Neural cell (in vitro differentiated cells): ENCODE measurements at regions not wholly inside any gene's neighbourhood (a gene's known extent, or its start where the extent isn't known, plus 50 kb on each side); places are given as distances from the start of the nearest gene placed in this dataset.

Experiments
- H2AFZ ChIP-seq: fragments of 200-600, 300-800 bp; sonication (generic), shearing (Covaris generic); 2 replicates; pipeline ENCODE4 v1.6.0; 2014; ENCODE audit warnings: low read depth, mild to moderate bottlenecking, antibody characterized with exemption, low read length, moderate library complexity
- H3F3A ChIP-seq: fragments of 200-600 bp; shearing (Covaris generic); 2 replicates; pipeline ENCODE4 v1.6.1; 2016; ENCODE audit warnings: mild to moderate bottlenecking, moderate library complexity, mixed read lengths, antibody characterized with exemption, low read length; ENCODE audit not compliant: insufficient read depth, poor library complexity, severe bottlenecking
- H3K27ac ChIP-seq: fragments of 200-600, 300-800 bp; sonication (generic), shearing (Covaris generic); 2 replicates; pipeline ENCODE4 v1.5.1; 2014; ENCODE audit warnings: mild to moderate bottlenecking, low read length, moderate library complexity
- H3K27me3 ChIP-seq: fragments of 300-800, 200-600 bp; sonication (generic), shearing (Covaris generic); 2 replicates; pipeline ENCODE4 v1.6.0; 2014; ENCODE audit warnings: mild to moderate bottlenecking, low read depth, low read length, moderate library complexity; ENCODE audit not compliant: insufficient read depth
- H3K36me3 ChIP-seq: fragments of 300-800, 200-600 bp; sonication (generic), shearing (Covaris generic); 2 replicates; pipeline ENCODE4 v1.5.1; 2014; ENCODE audit warnings: mild to moderate bottlenecking, antibody characterized with exemption, low read length, moderate library complexity; ENCODE audit not compliant: insufficient read depth
- H3K4me2 ChIP-seq: fragments of 300-800, 200-600 bp; sonication (generic), shearing (Covaris generic); 2 replicates; pipeline ENCODE4 v1.6.0; 2014; ENCODE audit warnings: mild to moderate bottlenecking, low read length
- H3K4me3 ChIP-seq: fragments of 300-800, 200-600 bp; sonication (generic), shearing (Covaris generic); 2 replicates; pipeline ENCODE4 v1.5.1; 2014; ENCODE audit warnings: mild to moderate bottlenecking, low read length, moderate library complexity
- H3K79me2 ChIP-seq: fragments of 200-600 bp; shearing (Covaris generic); replicated peaks from 2 replicates; pipeline ENCODE4 v1.6.0; 2014; ENCODE audit warnings: mild to moderate bottlenecking, low read length, moderate library complexity; ENCODE audit not compliant: insufficient read depth
- H3K9ac ChIP-seq: fragments of 300-800, 200-600 bp; sonication (generic), shearing (Covaris generic); 2 replicates; pipeline ENCODE4 v1.6.1; 2016; ENCODE audit warnings: mild to moderate bottlenecking, low read length, mixed read lengths
- H3K9me2 ChIP-seq: fragments of 200-600 bp; shearing (Covaris generic); 2 replicates; pipeline ENCODE4 v1.6.1; 2016; ENCODE audit warnings: mild to moderate bottlenecking, low read length, mixed read lengths; ENCODE audit not compliant: insufficient read depth
- H3K9me3 ChIP-seq: fragments of 200-600, 300-800 bp; sonication (generic), shearing (Covaris generic); 2 replicates; pipeline ENCODE4 v1.6.1; 2016; ENCODE audit warnings: mild to moderate bottlenecking, mixed run types, low read length, moderate library complexity, mixed read lengths
- H4K20me1 ChIP-seq: fragments of 200-600 bp; shearing (Covaris generic); 2 replicates; pipeline ENCODE4 v1.6.1; 2016; ENCODE audit warnings: mild to moderate bottlenecking, mixed run types; ENCODE audit not compliant: insufficient read depth
- CTCF ChIP-seq: fragments of 450-650 bp; IDR thresholded peaks from 2 replicates; pipeline ENCODE4 v1.5.1; 2014; ENCODE audit warnings: antibody characterized with exemption, mild to moderate bottlenecking, moderate library complexity; ENCODE audit not compliant: poor library complexity, severe bottlenecking
- EP300 ChIP-seq: fragments of 450-650 bp; conservative IDR thresholded peaks from 2 replicates; pipeline ENCODE4 v1.6.1; 2014; ENCODE audit warnings: antibody characterized with exemption, mild to moderate bottlenecking, moderate library complexity; ENCODE audit not compliant: poor library complexity, severe bottlenecking
- EZH2 ChIP-seq: fragments of 200-600, 300-800 bp; shearing (Covaris generic), sonication (generic); IDR thresholded peaks from 2 replicates; pipeline ENCODE4 v1.6.1; 2014; ENCODE audit warnings: antibody characterized with exemption, low read length, borderline replicate concordance, mild to moderate bottlenecking; ENCODE audit not compliant: insufficient read depth, poor library complexity, severe bottlenecking
- MXI1 ChIP-seq: fragments of 450-650 bp; conservative IDR thresholded peaks from 2 replicates; pipeline ENCODE4 v1.6.1; 2014; ENCODE audit warnings: antibody characterized with exemption, mild to moderate bottlenecking; ENCODE audit not compliant: poor library complexity, severe bottlenecking
- POLR2AphosphoS5 ChIP-seq: IDR thresholded peaks from 2 replicates; pipeline ENCODE4 v1.6.1; 2012
- RAD21 ChIP-seq: fragments of 450-650 bp; conservative IDR thresholded peaks from 2 replicates; pipeline ENCODE4 v1.6.1; 2014; ENCODE audit warnings: antibody characterized with exemption, mild to moderate bottlenecking, moderate library complexity
- REST ChIP-seq: IDR thresholded peaks from 2 replicates; pipeline ENCODE4 v1.6.1; 2012; ENCODE audit warnings: borderline replicate concordance
- SMC3 ChIP-seq: fragments of 450-650 bp; conservative IDR thresholded peaks from 2 replicates; pipeline ENCODE4 v1.6.1; 2014; ENCODE audit warnings: antibody characterized with exemption, mild to moderate bottlenecking, moderate library complexity; ENCODE audit not compliant: poor library complexity
- TAF1 ChIP-seq: IDR thresholded peaks from 2 replicates; pipeline ENCODE4 v1.6.1; 2012; ENCODE audit warnings: low read depth

GRCh38 chr5:135211791-135212190, 177.8 kb upstream of the PITX1 start:
- H3F3A ChIP-seq = no peaks in the 10 kb centered on the region
- no peak overlapping the region for H3K4me3 ChIP-seq
- H2AFZ ChIP-seq = no peak overlapping the region
- no peak for TF ChIP-seq EP300
- TF ChIP-seq RAD21 = no peak
- no peak for TF ChIP-seq POLR2AphosphoS5
- no peak for TF ChIP-seq MXI1
- TF ChIP-seq CTCF = no peak
- TF ChIP-seq EZH2 = no peak
- no peak for TF ChIP-seq REST
- no peak for TF ChIP-seq TAF1
- no peak for TF ChIP-seq SMC3
- no peak overlapping the region for H3K27ac ChIP-seq
- H3K9me2 ChIP-seq = no peaks in the 10 kb centered on the region
- no peaks in the 10 kb centered on the region for H4K20me1 ChIP-seq
- H3K9ac ChIP-seq = no peak overlapping the region
- no peaks in the 10 kb centered on the region for H3K9me3 ChIP-seq
- H3K36me3 ChIP-seq = no peaks in the 10 kb centered on the region
- H3K79me2 ChIP-seq = no peaks in the 10 kb centered on the region
- no peaks in the 10 kb centered on the region for H3K27me3 ChIP-seq
- H3K4me2 ChIP-seq = no peak overlapping the region

- no peak overlapping the region for H3K9ac ChIP-seq
- H3K4me2 ChIP-seq = no peak overlapping the region
These were observed 177.2 kb upstream of the PITX1 start for GRCh38 chr5:135211083-135211790.

More at GRCh38 chr5:135211083-135211790, 177.2 kb upstream of the PITX1 start:
- no peaks in the 10 kb centered on the region for H3K9me2 ChIP-seq
- TF ChIP-seq REST (no peak), POLR2AphosphoS5 (no peak), CTCF (no peak), TAF1 (no peak), EP300 (no peak), RAD21 (no peak), EZH2 (no peak), MXI1 (no peak), SMC3 (no peak)
- H3K36me3 ChIP-seq = no peaks in the 10 kb centered on the region
- H3K79me2 ChIP-seq = no peaks in the 10 kb centered on the region
- no peaks in the 10 kb centered on the region for H3F3A ChIP-seq
- no peaks in the 10 kb centered on the region for H4K20me1 ChIP-seq
- no peak overlapping the region for H3K27ac ChIP-seq
- no peak overlapping the region for H2AFZ ChIP-seq
- no peaks in the 10 kb centered on the region for H3K27me3 ChIP-seq
- H3K4me3 ChIP-seq = no peak overlapping the region
- H3K9me3 ChIP-seq = no peaks in the 10 kb centered on the region
